GM12878 (cell line): ENCODE measurements at regions not wholly inside any gene's neighbourhood (a gene's known extent, or its start where the extent isn't known, plus 50 kb on each side); places are given as distances from the start of the nearest gene placed in this dataset.

ENCODE experiments used
- ATF3 ChIP-seq: IDR thresholded peaks from 2 replicates; pipeline ENCODE4 v1.6.1; 2011; ENCODE audit warnings: low read depth, mild to moderate bottlenecking, low read length, moderate library complexity, borderline replicate concordance; ENCODE audit errors: extremely low read depth
- CHD2 ChIP-seq: IDR thresholded peaks from 2 replicates; pipeline ENCODE4 v1.6.1; 2011; ENCODE audit warnings: low read depth, low read length, improper control_type of control experiment, borderline replicate concordance
- CTCF ChIP-seq, 3 experiments: IDR thresholded peaks in 2 of 3; conservative IDR thresholded peaks in 1 of 3; 2 replicates each; pipeline ENCODE4 v1.5.1; 2011; ENCODE audit warnings: low read depth in 3 of 3, low read length in 3 of 3, mild to moderate bottlenecking in 3 of 3, control low read depth in 2 of 3, moderate library complexity in 2 of 3, inconsistent platforms in 1 of 3, mixed read lengths in 1 of 3; ENCODE audit not compliant: control insufficient read depth in 2 of 3, insufficient read depth in 1 of 3; ENCODE audit errors: extremely low read depth in 1 of 3
- E2F4 ChIP-seq: IDR thresholded peaks from 2 replicates; pipeline ENCODE4 v1.6.1; 2012; ENCODE audit warnings: low read depth, low read length, improper control_type of control experiment
- GABPA ChIP-seq: IDR thresholded peaks from 2 replicates; pipeline ENCODE4 v1.6.1; 2014; ENCODE audit warnings: antibody characterized with exemption, low read depth, mild to moderate bottlenecking, inconsistent platforms
- NR2C2 ChIP-seq: IDR thresholded peaks from 2 replicates; pipeline ENCODE4 v1.6.1; 2011; ENCODE audit warnings: borderline replicate concordance, low read depth; ENCODE audit not compliant: control insufficient read depth, insufficient read length
- NR2F1 ChIP-seq: fragments of 450-650 bp; conservative IDR thresholded peaks from 2 replicates; pipeline ENCODE4 v1.6.1; 2017; ENCODE audit warnings: mild to moderate bottlenecking
- PBX3 ChIP-seq: IDR thresholded peaks from 2 replicates; pipeline ENCODE4 v1.6.1; 2011; ENCODE audit warnings: mild to moderate bottlenecking, low read depth, low read length, moderate library complexity; ENCODE audit not compliant: insufficient replicate concordance
- POLR2A ChIP-seq: IDR thresholded peaks from 2 replicates; pipeline ENCODE4 v1.6.1; 2011; ENCODE audit warnings: low read depth, mild to moderate bottlenecking, low read length
- RAD21 ChIP-seq: IDR thresholded peaks from 2 replicates; pipeline ENCODE4 v1.6.1; 2011; ENCODE audit warnings: mild to moderate bottlenecking, low read depth, low read length, moderate library complexity; ENCODE audit not compliant: insufficient read depth
- SP1 ChIP-seq: IDR thresholded peaks from one replicate; pipeline ENCODE4 v1.6.1; 2011; ENCODE audit warnings: low read depth, low read length
- ZNF217 ChIP-seq: fragments of 450-650 bp; IDR thresholded peaks from 2 replicates; pipeline ENCODE4 v1.6.1; 2017; ENCODE audit warnings: antibody characterized with exemption, mild to moderate bottlenecking
- ZNF592 ChIP-seq: fragments of 450-650 bp; IDR thresholded peaks from 2 replicates; pipeline ENCODE4 v1.6.1; 2017; ENCODE audit warnings: mild to moderate bottlenecking, moderate library complexity

- no peak for TF ChIP-seq E2F4
- TF ChIP-seq NR2C2 = no peak
- TF ChIP-seq NR2F1 = no peak
- no peak for TF ChIP-seq POLR2A
- TF ChIP-seq CTCF (IDR thresholded peaks at IDR 0.05 in 2 of 3, conservative IDR thresholded peaks at IDR 0.05 in 1 of 3; ENCODE audit: control insufficient read depth in 2 of 3, extremely low read depth in 1 of 3, insufficient read depth in 1 of 3, low read depth in 3 of 3, low read length in 3 of 3) = no peak
- TF ChIP-seq SP1 = no peak
- no peak for TF ChIP-seq CHD2
- TF ChIP-seq ZNF592 = no peak
- no peak for TF ChIP-seq ZNF217
- TF ChIP-seq GABPA = no peak
- TF ChIP-seq PBX3 = no peak
- TF ChIP-seq RAD21 = no peak
- no peak for TF ChIP-seq ATF3
Measured at GRCh38 chr4:65063601-65064000, 606.7 kb downstream of the EPHA5 start.
